Neural crest cell (in vitro differentiated cells): ENCODE measurements at regions not wholly inside any gene's neighbourhood (a gene's known extent, or its start where the extent isn't known, plus 50 kb on each side); places are given as distances from the start of the nearest gene placed in this dataset.
"Not testable (repeated sequence)": the region's sequence is repeated elsewhere in the genome, so short reads cannot be mapped to it uniquely, and the experiment has no call there.

Experiments
- DNase-seq: peaks from one replicate; pipeline ENCODE4 v3.0.0; 2021; ENCODE audit warnings: low read depth, mixed read lengths, low spot score
- H3K27ac Mint-ChIP-seq: one replicate; pipeline ENCODE4 v1.8.0; 2021; ENCODE audit warnings: mild to moderate bottlenecking, mixed read lengths; ENCODE audit not compliant: unreplicated experiment
- H3K27me3 Mint-ChIP-seq: 2 replicates; pipeline ENCODE4 v1.8.0; 2021; ENCODE audit warnings: low read depth, mild to moderate bottlenecking, mixed read lengths
- H3K36me3 Mint-ChIP-seq: 2 replicates; pipeline ENCODE4 v1.8.0; 2021; ENCODE audit warnings: low read depth, mild to moderate bottlenecking, mixed read lengths
- H3K4me1 Mint-ChIP-seq: 2 replicates; pipeline ENCODE4 v1.8.0; 2021; ENCODE audit warnings: mixed read lengths
- H3K4me3 Mint-ChIP-seq: one replicate; pipeline ENCODE4 v1.8.0; 2021; ENCODE audit warnings: mild to moderate bottlenecking, mixed read lengths
- H3K9me3 Mint-ChIP-seq: 2 replicates; pipeline ENCODE4 v1.8.0; 2021; ENCODE audit warnings: mixed read lengths
- CTCF ChIP-seq: fragments of 200-600 bp; sonication (generic); conservative IDR thresholded peaks from 2 replicates; pipeline ENCODE4 v1.5.0; 2021; ENCODE audit warnings: antibody characterized with exemption, mild to moderate bottlenecking

GRCh38 chr6:67449602-67450001, 1185.5 kb upstream of the ADGRB3 start:
- H3K4me3 Mint-ChIP-seq = no peak overlapping the region

DNA sequence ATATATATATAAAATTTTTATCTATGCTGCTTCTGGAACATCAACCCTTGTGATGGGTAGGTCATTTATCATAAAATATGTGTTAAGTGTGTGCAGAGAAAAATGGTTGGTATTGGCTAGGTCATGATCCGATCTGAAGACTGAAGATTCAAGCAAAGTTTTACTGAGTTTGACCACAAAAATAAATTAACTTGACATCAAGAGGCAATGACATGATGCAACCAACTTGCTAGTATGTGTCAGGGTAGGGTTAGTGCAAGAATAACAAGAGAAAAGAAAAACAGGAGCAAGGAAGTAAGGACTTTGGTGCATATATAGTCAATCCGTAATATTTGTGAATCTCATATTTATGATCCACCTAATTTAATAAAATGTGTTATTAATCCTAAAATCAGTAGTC, 1202.0 kb upstream of the ADGRB3 start:
- no peaks in the 10 kb centered on the region for H3K36me3 Mint-ChIP-seq
- DNase-seq = no peak
- TF ChIP-seq CTCF = no peak
- H3K4me3 Mint-ChIP-seq = no peak overlapping the region
- no peaks in the 10 kb centered on the region for H3K9me3 Mint-ChIP-seq
- H3K27ac Mint-ChIP-seq = no peak overlapping the region
- H3K4me1 Mint-ChIP-seq = no peaks in the 10 kb centered on the region
- no peaks in the 10 kb centered on the region for H3K27me3 Mint-ChIP-seq

More at GRCh38 chr6:67449602-67450001, 1185.5 kb upstream of the ADGRB3 start:
- Mint-ChIP-seq H3K27me3 (no peaks in the 10 kb centered on the region), H3K4me1 (no peaks in the 10 kb centered on the region), H3K36me3 (no peaks in the 10 kb centered on the region), H3K9me3 (no peaks in the 10 kb centered on the region), H3K27ac (no peak overlapping the region)
- no peak for TF ChIP-seq CTCF
- no peak for DNase-seq

GRCh38 chr6:67431076-67431475, 1204.0 kb upstream of the ADGRB3 start:
- Mint-ChIP-seq H3K27me3 (no peaks in the 10 kb centered on the region), H3K27ac (no peak overlapping the region), H3K9me3 (no peaks in the 10 kb centered on the region), H3K4me1 (no peaks in the 10 kb centered on the region), H3K4me3 (no peak overlapping the region), H3K36me3 (peaks cover 5% of the 10 kb centered on the region)
- DNase-seq = no peak
- no peak for TF ChIP-seq CTCF

GRCh38 chr6:67426686-67427085, 1208.4 kb upstream of the ADGRB3 start:
- not testable (repeated sequence) for H3K4me1 Mint-ChIP-seq, H3K36me3 Mint-ChIP-seq, H3K27ac Mint-ChIP-seq

GRCh38 chr6:67412035-67412434, 1223.0 kb upstream of the ADGRB3 start:
- H3K36me3 Mint-ChIP-seq = no peaks in the 10 kb centered on the region
- no peak for TF ChIP-seq CTCF
- H3K27me3 Mint-ChIP-seq = no peaks in the 10 kb centered on the region

More at GRCh38 chr6:67426686-67427085, 1208.4 kb upstream of the ADGRB3 start:
- not testable (repeated sequence) for H3K4me3 Mint-ChIP-seq, H3K27me3 Mint-ChIP-seq, DNase-seq
- H3K9me3 Mint-ChIP-seq = peaks cover 11% of the 10 kb centered on the region

GRCh38 chr6:67411036-67411435, 1224.0 kb upstream of the ADGRB3 start:
- no peaks in the 10 kb centered on the region for H3K36me3 Mint-ChIP-seq
- H3K27me3 Mint-ChIP-seq = no peaks in the 10 kb centered on the region
- H3K9me3 Mint-ChIP-seq = peaks cover 3% of the 10 kb centered on the region
- no peak for DNase-seq
- H3K4me1 Mint-ChIP-seq = no peaks in the 10 kb centered on the region
- H3K27ac Mint-ChIP-seq = no peak overlapping the region
- H3K4me3 Mint-ChIP-seq = no peak overlapping the region
- no peak for TF ChIP-seq CTCF

More at GRCh38 chr6:67412035-67412434, 1223.0 kb upstream of the ADGRB3 start:
- no peak overlapping the region for H3K4me3 Mint-ChIP-seq
- H3K9me3 Mint-ChIP-seq = peaks cover under 1% of the 10 kb centered on the region
- H3K4me1 Mint-ChIP-seq = no peaks in the 10 kb centered on the region
- no peak for DNase-seq
- no peak overlapping the region for H3K27ac Mint-ChIP-seq
